GM12878 (cell line): ENCODE measurements at regions not wholly inside any gene's neighbourhood (a gene's known extent, or its start where the extent isn't known, plus 50 kb on each side); places are given as distances from the start of the nearest gene placed in this dataset.

Source experiments
- ATAC-seq: fragments of 200-7000 bp; cut with Tn5 transposase; 3 replicates; pipeline ENCODE4 v1.9.1; 2020; ENCODE audit warnings: mild to moderate bottlenecking, moderate library complexity
- BruUV-seq: library from RNA; stranded (reverse); fragments of 400-500 nt; replicated peaks from 2 replicates; lab custom pipeline; 2021; lab: Mats Ljungman, UMichigan
- CTCF ChIA-PET: fragments of 300-600 bp; sonication (Branson Sonifier 250); formaldehyde crosslinking; extraction: SDS; loops from one replicate; lab custom pipeline; 2021; ENCODE audit warnings: inconsistent platforms; lab: Yijun Ruan, JAX
- POLR2A ChIA-PET: fragments of 350-600 bp; formaldehyde crosslinking; extraction: SDS; loops from one replicate; lab custom pipeline; 2021; ENCODE audit warnings: inconsistent platforms; lab: Charles Lee
- RAD21 ChIA-PET: fragments of 300-600 bp; sonication (Branson Sonifier 250); formaldehyde crosslinking; loops from one replicate; lab custom pipeline; 2023; ENCODE audit warnings: antibody characterized with exemption; ENCODE audit not compliant: unreplicated experiment; lab: Charles Lee
- SMC1A ChIA-PET: fragments of 300-600 bp; sonication (Branson Sonifier 250); formaldehyde crosslinking; loops from one replicate; lab custom pipeline; 2023; ENCODE audit not compliant: unreplicated experiment, uncharacterized antibody; lab: Charles Lee
- DNase-seq: peaks from one replicate; pipeline ENCODE4 v3.0.0-alpha.2; 2011; ENCODE audit warnings: low read depth, low spot score
- FAIRE-seq: peaks from 3 replicates; lab custom pipeline; 2011; peaks lifted over from hg19 to GRCh38; lab: Jason Lieb, UNC
- H2AFZ ChIP-seq: 2 replicates; pipeline ENCODE4 v1.6.0; 2011; ENCODE audit warnings: low read depth, low read length, control low read depth; ENCODE audit not compliant: control insufficient read depth
- H3K27ac ChIP-seq: 2 replicates; pipeline ENCODE4 v1.5.1; 2011; ENCODE audit warnings: control low read depth; ENCODE audit not compliant: control insufficient read depth, insufficient read depth
- H3K27me3 ChIP-seq, 2 experiments: replicated peaks in 1 of 2; 2 replicates each; pipeline versions ENCODE4 v1.6.0 to v1.6.1; 2011; ENCODE audit warnings: low read length in 1 of 2; ENCODE audit not compliant: control insufficient read depth in 2 of 2, insufficient read depth in 2 of 2
- H3K36me3 ChIP-seq, 2 experiments: 2 replicates each; pipeline ENCODE4 v1.5.1; 2011; ENCODE audit warnings: low read length in 1 of 2; ENCODE audit not compliant: control insufficient read depth in 2 of 2, insufficient read depth in 2 of 2
- H3K4me1 ChIP-seq: 2 replicates; pipeline ENCODE4 v1.6.1; 2011; ENCODE audit warnings: mild to moderate bottlenecking, low read length, moderate library complexity, mixed read lengths; ENCODE audit not compliant: control insufficient read depth, insufficient read depth
- H3K4me2 ChIP-seq: 2 replicates; pipeline ENCODE4 v1.6.0; 2011; ENCODE audit warnings: control low read depth; ENCODE audit not compliant: control insufficient read depth, insufficient read depth
- H3K4me3 ChIP-seq: fragments of 200-600 bp; sonication (generic); 2 replicates; pipeline ENCODE4 v1.5.1; 2016
- H3K79me2 ChIP-seq: 2 replicates; pipeline ENCODE4 v1.6.0; 2011; ENCODE audit warnings: low read length; ENCODE audit not compliant: control insufficient read depth, insufficient read depth
- H3K9ac ChIP-seq: 2 replicates; pipeline ENCODE4 v1.8.0; 2011; ENCODE audit warnings: low read length, control low read depth, mixed read lengths; ENCODE audit not compliant: control insufficient read depth, insufficient read depth
- H3K9me3 ChIP-seq: replicated peaks from 3 replicates; pipeline ENCODE4 v1.5.1; 2011; ENCODE audit warnings: mild to moderate bottlenecking, low read length; ENCODE audit not compliant: control insufficient read depth, insufficient read depth
- H4K20me1 ChIP-seq: 2 replicates; pipeline ENCODE4 v1.6.0; 2011; ENCODE audit not compliant: control insufficient read depth, insufficient read depth
- BHLHE40 ChIP-seq, 2 experiments: fragments of 450-650 bp in 1 of 2; IDR thresholded peaks; 2 replicates each; pipeline ENCODE4 v1.6.1; 2011 to 2017; ENCODE audit warnings: low read depth in 2 of 2, borderline replicate concordance in 1 of 2, improper control_type of control experiment in 1 of 2, low read length in 1 of 2, mild to moderate bottlenecking in 1 of 2
- CBFB ChIP-seq: IDR thresholded peaks from 2 replicates; pipeline ENCODE4 v1.6.1; 2016; ENCODE audit warnings: antibody characterized with exemption, low read depth
- FOXK2 ChIP-seq: fragments of 450-650 bp; IDR thresholded peaks from 2 replicates; pipeline ENCODE4 v1.6.1; 2017; ENCODE audit warnings: mild to moderate bottlenecking, moderate library complexity
- MTA2 ChIP-seq: fragments of 450-650 bp; IDR thresholded peaks from 2 replicates; pipeline ENCODE4 v1.6.1; 2016; ENCODE audit warnings: low read depth, mild to moderate bottlenecking, moderate library complexity
- NBN ChIP-seq: fragments of 450-650 bp; IDR thresholded peaks from 2 replicates; pipeline ENCODE4 v1.6.1; 2016
- NFYA ChIP-seq: IDR thresholded peaks from 2 replicates; pipeline ENCODE4 v1.6.1; 2011; ENCODE audit warnings: low read depth, mild to moderate bottlenecking, low read length, improper control_type of control experiment, borderline replicate concordance
- POLR2AphosphoS2 ChIP-seq: IDR thresholded peaks from 2 replicates; pipeline ENCODE4 v1.6.1; 2011; ENCODE audit warnings: low read depth, mild to moderate bottlenecking, low read length, improper control_type of control experiment, moderate library complexity
- SIN3A ChIP-seq: IDR thresholded peaks from 2 replicates; pipeline ENCODE4 v1.6.1; 2012; ENCODE audit warnings: low read depth, low read length, improper control_type of control experiment
- SMC3 ChIP-seq: IDR thresholded peaks from 2 replicates; pipeline ENCODE4 v1.6.1; 2011; ENCODE audit warnings: low read length, improper control_type of control experiment, borderline replicate concordance
- SUZ12 ChIP-seq: fragments of 200-600 bp; sonication (generic); IDR thresholded peaks from one replicate; pipeline ENCODE4 v1.6.1; 2018; ENCODE audit warnings: antibody characterized with exemption, mild to moderate bottlenecking; ENCODE audit not compliant: unreplicated experiment
- TAF1 ChIP-seq: IDR thresholded peaks from 2 replicates; pipeline ENCODE4 v1.6.1; 2011; ENCODE audit warnings: mild to moderate bottlenecking, low read depth, low read length, borderline replicate concordance
- TCF7 ChIP-seq: IDR thresholded peaks from 2 replicates; pipeline ENCODE4 v1.6.1; 2014; ENCODE audit warnings: antibody characterized with exemption, borderline replicate concordance
- YBX1 ChIP-seq: fragments of 450-650 bp; IDR thresholded peaks from 2 replicates; pipeline ENCODE4 v1.6.1; 2016; ENCODE audit warnings: antibody characterized with exemption
- YY1 ChIP-seq: IDR thresholded peaks from 2 replicates; pipeline ENCODE4 v1.6.1; 2011; ENCODE audit warnings: low read depth, mild to moderate bottlenecking, low read length
- ZSCAN29 ChIP-seq: fragments of 450-650 bp; IDR thresholded peaks from 2 replicates; pipeline ENCODE4 v1.6.1; 2017; ENCODE audit warnings: mild to moderate bottlenecking, moderate library complexity
- WGBS: methylation state at CpG from one replicate; pipeline ENCODE4 v1.1.6; 2016; ENCODE audit warnings: low lambda C conversion rate; ENCODE audit not compliant: insufficient replicate concordance, insufficient coverage; ENCODE audit errors: missing lambda C conversion rate; 5-methylcytosine and 5-hydroxymethylcytosine counted together
- in situ Hi-C: fragments of 300-500 bp; cut with MboI; formaldehyde crosslinking; loops from 9 replicates; pipeline ENCODE4 v1.14.3; 2018; ENCODE audit warnings: mixed read lengths
- intact Hi-C: fragments of 100-400 bp; cut with micrococcal nuclease; formaldehyde crosslinking; loops from one replicate; pipeline ENCODE4 v1.14.2; 2022; ENCODE audit not compliant: unreplicated experiment
- TF ChIP-seq, protein P1 (sequence below): fragments of 450-650 bp; IDR thresholded peaks from 2 replicates; pipeline ENCODE4 v1.6.1; 2016; ENCODE audit warnings: mild to moderate bottlenecking, moderate library complexity, borderline replicate concordance

- WGBS, result 18% methylated on average over 8 of the region's 8 CpGs
- ChIA-PET SMC1A (no interaction called here), RAD21 (no interaction called here), CTCF (no interaction called here), POLR2A (no interaction called here)
- Histone ChIP-seq H3K27me3 (peaks cover 0 to 2% of the 10 kb centered on the region in 2 experiments; a peak in 3 of 4 replicates), H3K9me3 (no peaks in the 10 kb centered on the region), H3K4me3 (no peak overlapping the region), H3K79me2 (no peaks in the 10 kb centered on the region), H3K4me2 (no peak overlapping the region), H3K27ac (no peak overlapping the region), H4K20me1 (no peaks in the 10 kb centered on the region), H3K4me1 (no peaks in the 10 kb centered on the region), H2AFZ (no peak overlapping the region), H3K36me3 (no peaks in the 10 kb centered on the region), H3K9ac (no peak overlapping the region)
- ATAC-seq, result no peak
- no peak for FAIRE-seq
- no TSS peak for BruUV-seq
- intact Hi-C loops (no loop called here), in situ Hi-C loops (no loop called here)
- TF ChIP-seq NFYA, result no peak
- TF ChIP-seq TAF1, result no peak
- no peak for TF ChIP-seq NBN
- TF ChIP-seq YBX1, result no peak
- DNase-seq, result no peak
Observed at GRCh38 chr22:26898946-26899605, 241.7 kb downstream of the MIAT start.

DNA sequence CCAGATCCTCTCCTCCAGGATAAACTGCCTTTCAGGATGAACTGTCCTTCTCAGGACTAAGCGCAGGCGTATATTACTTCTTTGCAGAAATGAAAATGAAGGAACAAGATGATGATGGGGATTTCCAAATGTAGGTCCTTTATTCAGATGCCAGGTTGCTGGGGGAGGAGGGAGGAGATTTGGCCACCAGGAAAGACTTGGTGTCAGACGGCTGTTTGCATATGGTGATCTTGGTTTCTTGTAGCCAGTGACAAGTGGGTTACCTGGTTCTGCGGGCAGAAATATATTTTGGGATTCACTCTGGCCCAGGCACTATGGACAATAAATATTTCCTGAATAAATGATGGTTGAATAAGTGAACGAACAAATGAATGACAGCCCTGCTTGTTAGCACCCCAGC lies 243.4 kb downstream of the MIAT start:
- BruUV-seq, result no TSS peak
- H3K4me1 ChIP-seq, result no peaks in the 10 kb centered on the region
- ATAC-seq (no peak), DNase-seq (no peak), FAIRE-seq (no peak)
- H3K4me3 ChIP-seq, result no peak overlapping the region
- 45% methylated on average over 5 of the region's 5 CpGs for WGBS
- ChIA-PET SMC1A (no interaction called here), CTCF (no interaction called here), RAD21 (no interaction called here), POLR2A (no interaction called here)
- H2AFZ ChIP-seq, result no peak overlapping the region
- H3K4me2 ChIP-seq, result no peak overlapping the region
- H4K20me1 ChIP-seq, result no peaks in the 10 kb centered on the region
- H3K27me3 ChIP-seq, result peaks cover 2 to 6% of the 10 kb centered on the region in 2 experiments; a peak in 3 of 4 replicates
- no peaks in the 10 kb centered on the region for H3K79me2 ChIP-seq
- no peak overlapping the region for H3K27ac ChIP-seq
- no peaks in the 10 kb centered on the region for H3K9me3 ChIP-seq
- in situ Hi-C loops, result no loop called here
- H3K9ac ChIP-seq, result no peak overlapping the region
- no peaks in the 10 kb centered on the region for H3K36me3 ChIP-seq
- intact Hi-C loops, result no loop called here
- TF ChIP-seq CBFB, result no peak
- no peak for TF ChIP-seq POLR2AphosphoS2
- TF ChIP-seq, protein P1, sequence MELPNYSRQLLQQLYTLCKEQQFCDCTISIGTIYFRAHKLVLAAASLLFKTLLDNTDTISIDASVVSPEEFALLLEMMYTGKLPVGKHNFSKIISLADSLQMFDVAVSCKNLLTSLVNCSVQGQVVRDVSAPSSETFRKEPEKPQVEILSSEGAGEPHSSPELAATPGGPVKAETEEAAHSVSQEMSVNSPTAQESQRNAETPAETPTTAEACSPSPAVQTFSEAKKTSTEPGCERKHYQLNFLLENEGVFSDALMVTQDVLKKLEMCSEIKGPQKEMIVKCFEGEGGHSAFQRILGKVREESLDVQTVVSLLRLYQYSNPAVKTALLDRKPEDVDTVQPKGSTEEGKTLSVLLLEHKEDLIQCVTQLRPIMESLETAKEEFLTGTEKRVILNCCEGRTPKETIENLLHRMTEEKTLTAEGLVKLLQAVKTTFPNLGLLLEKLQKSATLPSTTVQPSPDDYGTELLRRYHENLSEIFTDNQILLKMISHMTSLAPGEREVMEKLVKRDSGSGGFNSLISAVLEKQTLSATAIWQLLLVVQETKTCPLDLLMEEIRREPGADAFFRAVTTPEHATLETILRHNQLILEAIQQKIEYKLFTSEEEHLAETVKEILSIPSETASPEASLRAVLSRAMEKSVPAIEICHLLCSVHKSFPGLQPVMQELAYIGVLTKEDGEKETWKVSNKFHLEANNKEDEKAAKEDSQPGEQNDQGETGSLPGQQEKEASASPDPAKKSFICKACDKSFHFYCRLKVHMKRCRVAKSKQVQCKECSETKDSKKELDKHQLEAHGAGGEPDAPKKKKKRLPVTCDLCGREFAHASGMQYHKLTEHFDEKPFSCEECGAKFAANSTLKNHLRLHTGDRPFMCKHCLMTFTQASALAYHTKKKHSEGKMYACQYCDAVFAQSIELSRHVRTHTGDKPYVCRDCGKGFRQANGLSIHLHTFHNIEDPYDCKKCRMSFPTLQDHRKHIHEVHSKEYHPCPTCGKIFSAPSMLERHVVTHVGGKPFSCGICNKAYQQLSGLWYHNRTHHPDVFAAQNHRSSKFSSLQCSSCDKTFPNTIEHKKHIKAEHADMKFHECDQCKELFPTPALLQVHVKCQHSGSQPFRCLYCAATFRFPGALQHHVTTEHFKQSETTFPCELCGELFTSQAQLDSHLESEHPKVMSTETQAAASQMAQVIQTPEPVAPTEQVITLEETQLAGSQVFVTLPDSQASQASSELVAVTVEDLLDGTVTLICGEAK, result no peak
- TF ChIP-seq ZSCAN29, result no peak
- no peak for TF ChIP-seq SIN3A
- no peak for TF ChIP-seq TCF7
- no peak for TF ChIP-seq YY1
- no peak for TF ChIP-seq BHLHE40 (IDR thresholded peaks at IDR 0.05; ENCODE audit: borderline replicate concordance in 1 of 2, low read depth in 2 of 2, low read length in 1 of 2)
- no peak for TF ChIP-seq FOXK2
- no peak for TF ChIP-seq MTA2
- TF ChIP-seq SMC3, result no peak
- no peak for TF ChIP-seq SUZ12
